GM12878 (cell line): ENCODE measurements at regions not wholly inside any gene's neighbourhood (a gene's known extent, or its start where the extent isn't known, plus 50 kb on each side); places are given as distances from the start of the nearest gene placed in this dataset.

Source experiments
- CHD1 ChIP-seq: IDR thresholded peaks from 2 replicates; pipeline ENCODE4 v1.6.1; 2012; ENCODE audit warnings: low read depth, low read length, improper control_type of control experiment
- CREB1 ChIP-seq: IDR thresholded peaks from 2 replicates; pipeline ENCODE4 v1.6.1; 2012; ENCODE audit warnings: low read depth, mild to moderate bottlenecking, inconsistent platforms
- CTCF ChIP-seq, 3 experiments: IDR thresholded peaks in 2 of 3; conservative IDR thresholded peaks in 1 of 3; 2 replicates each; pipeline ENCODE4 v1.5.1; 2011; ENCODE audit warnings: low read depth in 3 of 3, low read length in 3 of 3, mild to moderate bottlenecking in 3 of 3, control low read depth in 2 of 3, moderate library complexity in 2 of 3, inconsistent platforms in 1 of 3, mixed read lengths in 1 of 3; ENCODE audit not compliant: control insufficient read depth in 2 of 3, insufficient read depth in 1 of 3; ENCODE audit errors: extremely low read depth in 1 of 3
- FOXK2 ChIP-seq: fragments of 450-650 bp; IDR thresholded peaks from 2 replicates; pipeline ENCODE4 v1.6.1; 2017; ENCODE audit warnings: mild to moderate bottlenecking, moderate library complexity
- IKZF2 ChIP-seq, 2 experiments: fragments of 450-650 bp; IDR thresholded peaks; 2 replicates each; pipeline ENCODE4 v1.6.1; 2017; ENCODE audit warnings: mild to moderate bottlenecking in 2 of 2, moderate library complexity in 2 of 2
- IRF4 ChIP-seq: IDR thresholded peaks from 2 replicates; pipeline ENCODE4 v1.6.1; 2011; ENCODE audit warnings: low read depth, low read length
- MEF2A ChIP-seq: IDR thresholded peaks from 2 replicates; pipeline ENCODE4 v1.6.1; 2011; ENCODE audit warnings: low read depth, mild to moderate bottlenecking, low read length, moderate library complexity; ENCODE audit not compliant: insufficient read depth
- MTA2 ChIP-seq: fragments of 450-650 bp; IDR thresholded peaks from 2 replicates; pipeline ENCODE4 v1.6.1; 2016; ENCODE audit warnings: low read depth, mild to moderate bottlenecking, moderate library complexity
- NBN ChIP-seq: fragments of 450-650 bp; IDR thresholded peaks from 2 replicates; pipeline ENCODE4 v1.6.1; 2016
- NFXL1 ChIP-seq: fragments of 450-650 bp; IDR thresholded peaks from 2 replicates; pipeline ENCODE4 v1.6.1; 2017; ENCODE audit warnings: antibody characterized with exemption, mild to moderate bottlenecking, borderline replicate concordance
- NRF1 ChIP-seq: conservative IDR thresholded peaks from 2 replicates; pipeline ENCODE4 v1.6.1; 2011; ENCODE audit warnings: mild to moderate bottlenecking, low read depth, low read length, improper control_type of control experiment
- PKNOX1 ChIP-seq: fragments of 450-650 bp; IDR thresholded peaks from 2 replicates; pipeline ENCODE4 v1.6.1; 2016; ENCODE audit warnings: mild to moderate bottlenecking
- SMC3 ChIP-seq: IDR thresholded peaks from 2 replicates; pipeline ENCODE4 v1.6.1; 2011; ENCODE audit warnings: low read length, improper control_type of control experiment, borderline replicate concordance
- TBL1XR1 ChIP-seq: IDR thresholded peaks from 2 replicates; pipeline ENCODE4 v1.6.1; 2012; ENCODE audit warnings: low read depth, low read length, improper control_type of control experiment
- TCF7 ChIP-seq: IDR thresholded peaks from 2 replicates; pipeline ENCODE4 v1.6.1; 2014; ENCODE audit warnings: antibody characterized with exemption, borderline replicate concordance
- USF2 ChIP-seq: IDR thresholded peaks from 2 replicates; pipeline ENCODE4 v1.6.1; 2011; ENCODE audit warnings: low read depth, low read length, improper control_type of control experiment, borderline replicate concordance
- ZBTB11 ChIP-seq: fragments of 450-650 bp; formaldehyde crosslinking; IDR thresholded peaks from 2 replicates; pipeline ENCODE4 v1.5.0; 2022; ENCODE audit warnings: mild to moderate bottlenecking, missing genetic modification characterization
- ZNF687 ChIP-seq: fragments of 450-650 bp; IDR thresholded peaks from 2 replicates; pipeline ENCODE4 v1.6.1; 2017; ENCODE audit warnings: mild to moderate bottlenecking, moderate library complexity

GRCh38 chr6:27809939-27810767 lies 102.0 kb downstream of the OR2B2 start (continued):
- no peak for TF ChIP-seq USF2
- 0 out of 2 replicates have a peak, but pooled peaks have one; percentile 14 for TF ChIP-seq TBL1XR1
- TF ChIP-seq FOXK2, result no peak
- TF ChIP-seq IRF4, result no peak
- no peak; the same call in 1 of the 2 replicates for TF ChIP-seq PKNOX1
- TF ChIP-seq SMC3, result no peak
- peak in 1 of 3 experiments; percentile 19; a peak in 2 of 6 replicates for TF ChIP-seq CTCF (IDR thresholded peaks at IDR 0.05 in 2 of 3, conservative IDR thresholded peaks at IDR 0.05 in 1 of 3; ENCODE audit: control insufficient read depth in 2 of 3, extremely low read depth in 1 of 3, insufficient read depth in 1 of 3, low read depth in 3 of 3, low read length in 3 of 3)
- peak; percentile 91 for TF ChIP-seq CHD1
- no peak for TF ChIP-seq NRF1
- TF ChIP-seq TCF7, result no peak
- peak; percentile 93 for TF ChIP-seq NFXL1
- TF ChIP-seq NBN, result peak; percentile 92
- no peak for TF ChIP-seq MEF2A
- no peak; the same call in 1 of the 2 replicates for TF ChIP-seq CREB1
- TF ChIP-seq MTA2, result no peak
- TF ChIP-seq ZNF687, result peak; percentile 96
- TF ChIP-seq IKZF2 (IDR thresholded peaks at IDR 0.05), result no peak; a peak in 1 of 4 replicates
- TF ChIP-seq ZBTB11 (CRISPR knock-in tag), result no peak
